Right cardiac atrium (tissue), 5 donors: ENCODE measurements at regions not wholly inside any gene's neighbourhood (a gene's known extent, or its start where the extent isn't known, plus 50 kb on each side); places are given as distances from the start of the nearest gene placed in this dataset.

Experiments used
- ATAC-seq, 2 donors: fragments of 200-7000 bp; cut with Tn5 transposase; one replicate each; pipeline versions ENCODE4 v1.8.0 to v1.9.1; 2020; ENCODE audit warnings: moderate library complexity in 2 of 2, mild to moderate bottlenecking in 1 of 2
- DNase-seq, 3 donors: peaks; one replicate each; pipeline ENCODE4 v3.0.0-alpha.2; 2020
- H3K27ac ChIP-seq: one replicate; pipeline ENCODE4 v1.5.1; 2013; ENCODE audit warnings: mild to moderate bottlenecking, low read length, control low read depth, moderate library complexity
- H3K27me3 ChIP-seq: one replicate; pipeline ENCODE4 v1.6.1; 2013; ENCODE audit not compliant: control insufficient read depth, insufficient read depth
- H3K4me1 ChIP-seq: one replicate; pipeline ENCODE4 v1.6.1; 2013; ENCODE audit warnings: low read length; ENCODE audit not compliant: control insufficient read depth, insufficient read depth
- H3K4me3 ChIP-seq: one replicate; pipeline ENCODE4 v1.5.1; 2013; ENCODE audit warnings: low read length, control low read depth
- H3K9me3 ChIP-seq: one replicate; pipeline ENCODE4 v1.6.1; 2013; ENCODE audit warnings: low read length; ENCODE audit not compliant: control insufficient read depth
- WGBS: extraction: QIAGEN DNeasy Blood & Tissue Kit; methylation state at CpG from one replicate; pipeline ENCODE4 v1.1.7; 2013; 5-methylcytosine and 5-hydroxymethylcytosine counted together
- intact Hi-C, 4 donors: fragments of 100-400 bp; cut with DNase I; formaldehyde crosslinking; loops; one replicate each; pipeline versions ENCODE4 v1.11.0 to v1.14.0; 2022 to 2023
- donor health status: healthy with polysubstance abuse.
- donor health status: DM: no; HTN: yes; CAD: no.
- donor health status: DM: no; HTN: no; CAD: no.
- donor health status: DM: no; HTN: yes; CAD: no; lungs with severe emphysema.
- donor health status: DM: yes; HTN: yes; CAD: no.

- ATAC-seq (no peak), DNase-seq (no peak)
- Histone ChIP-seq H3K27ac (no peak overlapping the region), H3K27me3 (no peaks in the 10 kb centered on the region), H3K4me1 (peaks cover 21% of the 10 kb centered on the region), H3K9me3 (no peaks in the 10 kb centered on the region), H3K4me3 (no peak overlapping the region)
- 97% methylated on average over 4 of the region's 4 CpGs for WGBS
- intact Hi-C loops, result no loop called here
Measured at GRCh38 chr3:141418751-141419150, 50.4 kb downstream of the ZBTB38 start.

DNA sequence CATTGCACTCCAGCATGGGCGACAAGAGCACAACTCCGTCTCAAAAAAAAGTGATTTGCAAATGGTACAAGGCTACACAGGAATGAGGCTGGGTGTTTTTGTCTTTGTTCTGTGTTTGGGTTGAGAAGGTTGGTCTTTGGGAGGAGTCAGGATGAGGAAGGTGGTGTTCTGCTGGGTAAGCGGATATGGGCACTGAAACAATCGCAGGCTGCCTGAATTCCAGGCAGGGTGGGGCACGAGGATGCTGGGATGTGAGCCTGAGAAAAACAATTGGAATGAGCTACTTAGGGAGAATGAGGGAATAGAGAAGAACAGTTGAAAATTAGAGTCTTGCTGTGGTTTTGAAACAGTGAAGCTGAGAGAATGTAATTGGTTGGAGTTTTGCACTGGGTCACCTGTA lies 51.6 kb downstream of the ZBTB38 start:
- peak; percentile 45 to 75 for ATAC-seq

DNA sequence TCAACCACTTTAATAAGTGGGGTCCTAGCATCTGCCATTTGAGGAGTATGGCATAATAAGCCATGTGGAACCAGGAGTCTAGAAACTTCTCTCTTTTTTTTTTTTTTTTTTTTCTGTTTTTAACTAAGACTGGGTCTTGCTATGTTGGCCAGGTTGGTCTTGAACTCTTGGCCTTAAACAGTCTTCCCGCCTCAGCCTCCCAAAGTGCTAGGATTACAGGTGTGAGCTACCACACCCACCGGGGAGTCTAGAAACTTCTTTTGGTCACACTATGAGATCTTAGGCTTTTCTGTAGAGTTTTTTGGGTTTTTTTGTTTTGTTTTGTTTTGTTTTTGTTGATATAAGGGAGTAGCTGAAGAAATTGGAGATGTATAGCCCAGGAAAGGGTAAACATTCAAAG lies 52.9 kb downstream of the ZBTB38 start:
- ATAC-seq (no peak), DNase-seq (no peak)
- Histone ChIP-seq H3K4me3 (no peak overlapping the region), H3K27ac (no peak overlapping the region), H3K4me1 (peaks cover 13% of the 10 kb centered on the region), H3K9me3 (no peaks in the 10 kb centered on the region), H3K27me3 (no peaks in the 10 kb centered on the region)
- WGBS, result 95% methylated on average over 2 of the region's 2 CpGs
- intact Hi-C loops, result no loop called here

More for the DNA sequence above, 51.6 kb downstream of the ZBTB38 start:
- no peaks in the 10 kb centered on the region for H3K27me3 ChIP-seq
- no peak for DNase-seq
- no peak overlapping the region for H3K4me3 ChIP-seq
- H3K27ac ChIP-seq, result no peak overlapping the region
- no peaks in the 10 kb centered on the region for H3K9me3 ChIP-seq
- intact Hi-C loops, result no loop called here
- 79% methylated on average over 5 of the region's 5 CpGs for WGBS
- H3K4me1 ChIP-seq, result peaks cover 16% of the 10 kb centered on the region

- no peak overlapping the region for H3K4me3 ChIP-seq
- no peaks in the 10 kb centered on the region for H3K9me3 ChIP-seq
- H3K4me1 ChIP-seq, result peaks cover 15% of the 10 kb centered on the region
- intact Hi-C loops, result no loop called here
- ATAC-seq (peak in 1 of 2 donors; percentile 9), DNase-seq (no peak)
- H3K27ac ChIP-seq, result no peak overlapping the region
- WGBS, result 89% methylated on average over 5 of the region's 5 CpGs
- H3K27me3 ChIP-seq, result no peaks in the 10 kb centered on the region
Measured at GRCh38 chr3:141421639-141422319, 53.5 kb downstream of the ZBTB38 start.

DNA sequence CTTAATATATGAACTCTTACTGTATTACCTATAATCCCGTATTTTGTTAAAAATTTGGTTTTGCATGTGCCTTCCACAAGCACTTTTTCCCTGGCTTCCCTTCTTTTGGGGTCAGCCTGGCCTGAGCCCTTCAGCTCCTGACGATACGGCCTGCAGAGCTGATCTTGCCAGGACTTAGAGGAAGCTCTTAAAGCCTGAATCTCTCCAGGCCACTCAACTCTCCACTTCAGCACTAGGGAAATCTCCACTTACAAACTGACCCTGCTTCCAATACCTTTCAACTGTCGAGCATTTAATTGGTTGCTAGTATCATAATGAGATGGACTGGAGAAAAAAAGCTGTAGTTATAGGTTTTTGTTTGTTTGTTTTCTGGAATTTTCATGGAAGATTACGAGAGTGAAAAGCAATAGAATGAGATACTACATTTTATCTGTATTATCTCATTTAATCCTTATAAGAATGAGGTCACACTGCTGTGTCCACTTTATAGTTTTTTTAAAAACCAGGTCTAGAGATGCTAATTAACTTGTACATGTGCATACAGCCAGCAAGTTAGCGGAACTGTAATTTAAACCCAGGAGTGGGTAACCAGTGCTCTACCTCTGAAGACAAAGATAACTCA lies 54.8 kb downstream of the ZBTB38 start:
- WGBS, result 61% methylated on average over 6 of the region's 6 CpGs
- ATAC-seq (peak in 1 of 2 donors; percentile 19), DNase-seq (no peak)
- Histone ChIP-seq H3K9me3 (no peaks in the 10 kb centered on the region), H3K4me1 (peaks cover 14% of the 10 kb centered on the region), H3K27me3 (no peaks in the 10 kb centered on the region), H3K27ac (peak overlapping the region; percentile 30), H3K4me3 (no peak overlapping the region)
- intact Hi-C loops, result no loop called here

DNA sequence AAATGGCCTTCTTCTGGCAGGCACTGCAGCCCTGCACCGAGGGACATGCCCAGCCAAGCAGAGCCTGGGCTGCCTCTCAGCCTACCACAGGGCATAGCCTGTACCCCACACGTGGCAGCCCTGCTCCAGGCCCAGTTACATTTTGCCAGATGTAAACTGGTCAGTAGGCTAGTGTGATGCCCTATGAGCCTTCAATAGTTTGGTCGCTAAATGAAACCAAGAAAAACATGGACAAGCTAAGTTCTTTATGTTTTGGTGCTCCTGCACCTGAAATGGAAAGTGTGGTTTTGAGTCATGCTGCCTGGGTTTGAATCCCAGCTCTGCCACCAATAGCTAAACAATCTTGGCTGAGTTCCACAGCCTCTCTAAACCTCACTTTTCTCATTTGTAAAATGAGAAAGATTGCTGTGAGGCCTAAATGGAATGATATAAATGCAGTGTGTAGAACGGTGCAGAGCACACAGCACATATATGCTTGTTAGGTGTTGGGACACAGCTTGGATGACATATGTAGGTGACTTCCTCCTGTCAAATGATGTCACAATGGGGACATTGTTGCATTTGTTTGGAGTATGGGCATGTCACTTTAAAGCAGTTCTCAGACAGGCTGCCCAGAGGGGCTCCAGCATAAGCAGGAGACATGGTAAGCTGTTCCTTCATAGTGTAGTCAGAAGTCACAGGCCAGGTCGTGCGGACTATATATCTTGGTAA lies 57.4 kb downstream of the ZBTB38 start:
- 76% methylated on average over 6 of the region's 6 CpGs for WGBS
- Histone ChIP-seq H3K9me3 (no peaks in the 10 kb centered on the region), H3K4me3 (no peak overlapping the region), H3K4me1 (peaks cover 19% of the 10 kb centered on the region), H3K27me3 (no peaks in the 10 kb centered on the region), H3K27ac (peak overlapping the region; percentile 4)
- no peak for DNase-seq
- peak in 1 of 2 donors; percentile 4 for ATAC-seq
- intact Hi-C loops, result no loop called here

DNA sequence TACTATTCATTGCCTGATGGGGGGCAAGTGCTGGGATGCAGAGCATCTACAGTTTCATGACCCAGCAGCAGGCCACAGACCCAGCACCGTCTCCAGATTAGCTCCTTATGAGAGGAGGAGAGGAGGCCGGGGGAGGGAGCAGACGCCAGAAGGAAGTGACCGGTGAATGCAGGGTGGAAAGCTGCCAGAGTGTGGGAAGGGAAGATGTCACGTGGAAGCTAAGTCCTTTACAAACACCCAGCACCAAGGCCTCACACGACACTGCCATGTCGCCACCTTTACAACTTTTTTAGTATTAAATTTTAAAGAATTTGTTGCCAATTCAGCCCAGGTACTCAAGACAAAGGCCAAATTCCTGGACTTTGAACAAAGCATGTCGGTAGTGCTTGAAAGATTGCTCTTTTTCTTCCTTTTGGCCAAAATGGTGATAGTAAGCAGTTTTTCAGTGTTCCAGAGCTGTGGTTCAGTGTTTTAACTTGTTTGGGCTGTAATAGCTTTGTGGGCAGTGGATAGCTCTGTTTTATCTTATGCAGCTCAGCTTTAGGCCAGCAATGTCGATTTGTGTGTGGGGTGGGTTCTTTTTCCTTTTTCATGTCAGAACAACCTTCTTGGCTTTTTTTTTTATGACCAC lies 58.2 kb downstream of the ZBTB38 start:
- intact Hi-C loops, result no loop called here
- Histone ChIP-seq H3K4me1 (peaks cover 19% of the 10 kb centered on the region), H3K27me3 (no peaks in the 10 kb centered on the region), H3K4me3 (no peak overlapping the region), H3K9me3 (no peaks in the 10 kb centered on the region), H3K27ac (peak overlapping the region; percentile 30)
- peak; percentile 79 to 84 for ATAC-seq
- WGBS, result 10% methylated on average over 9 of the region's 9 CpGs
- peak; percentile 84 to 92 (median 90) for DNase-seq

DNA sequence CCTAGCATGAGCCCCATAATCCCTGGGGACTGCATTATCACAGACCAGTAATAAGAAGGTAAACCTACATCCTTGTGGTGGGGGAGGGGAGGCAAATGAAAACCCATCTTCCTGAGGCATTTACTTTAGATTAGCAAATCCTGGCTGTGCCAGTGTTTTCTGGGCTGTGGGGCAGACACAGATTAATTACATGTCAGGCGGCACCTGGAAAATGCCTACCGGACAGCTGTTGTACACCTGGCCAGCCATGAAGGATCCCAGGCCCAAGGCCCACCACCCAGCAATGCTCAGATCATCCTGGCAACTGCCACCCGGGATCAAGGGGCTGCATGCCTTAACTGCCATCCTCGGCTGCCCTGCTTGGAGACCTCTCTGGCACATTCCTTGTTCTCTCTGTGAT lies 59.1 kb upstream of the RASA2 start:
- DNase-seq (no peak), ATAC-seq (no peak)
- Histone ChIP-seq H3K4me1 (peaks cover 19% of the 10 kb centered on the region), H3K4me3 (no peak overlapping the region), H3K27ac (peak overlapping the region; percentile 30), H3K9me3 (no peaks in the 10 kb centered on the region), H3K27me3 (no peaks in the 10 kb centered on the region)
- intact Hi-C loops, result no loop called here
- WGBS, result 85% methylated on average over 4 of the region's 4 CpGs

GRCh38 chr3:141429371-141430035 lies 57.3 kb upstream of the RASA2 start:
- peak in 1 of 2 donors; percentile 37 for ATAC-seq

DNA sequence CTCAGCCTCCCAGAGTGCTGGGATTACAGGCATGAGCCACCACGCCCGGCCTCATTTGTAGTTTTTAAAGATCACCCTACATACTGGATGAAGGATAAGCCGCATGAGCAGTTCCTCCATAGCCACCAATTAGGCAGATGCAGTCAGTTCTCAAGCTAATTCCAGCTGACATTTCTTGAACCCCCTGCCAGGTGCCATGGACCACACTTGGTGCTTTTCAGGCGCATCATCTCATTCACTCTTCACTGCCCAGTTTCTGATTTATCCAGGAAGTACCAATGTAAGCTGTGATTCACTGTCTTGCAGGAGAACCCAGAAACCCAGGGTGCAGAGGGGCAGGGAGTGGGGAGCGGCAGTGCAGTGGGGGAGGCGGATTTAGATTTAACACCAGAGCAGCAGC lies 56.5 kb upstream of the RASA2 start:
- 96% methylated on average over 6 of the region's 6 CpGs for WGBS
- H3K4me3 ChIP-seq, result no peak overlapping the region
- peaks cover 21% of the 10 kb centered on the region for H3K4me1 ChIP-seq
- DNase-seq (no peak), ATAC-seq (no peak)
- H3K9me3 ChIP-seq, result no peaks in the 10 kb centered on the region
- H3K27me3 ChIP-seq, result no peaks in the 10 kb centered on the region
- H3K27ac ChIP-seq, result peak overlapping the region; percentile 42
- intact Hi-C loops, result no loop called here

More at GRCh38 chr3:141429371-141430035, 57.3 kb upstream of the RASA2 start:
- 73% methylated on average over 18 of the region's 18 CpGs for WGBS
- Histone ChIP-seq H3K9me3 (no peaks in the 10 kb centered on the region), H3K4me1 (peaks cover 21% of the 10 kb centered on the region), H3K27me3 (no peaks in the 10 kb centered on the region), H3K27ac (peak overlapping the region; percentile 49), H3K4me3 (no peak overlapping the region)
- DNase-seq, result peak in 1 of 3 donors; percentile 58
- intact Hi-C loops, result no loop called here
